K562 (cell line): ENCODE measurements at regions not wholly inside any gene's neighbourhood (a gene's known extent, or its start where the extent isn't known, plus 50 kb on each side); places are given as distances from the start of the nearest gene placed in this dataset.

ENCODE experiments used
- ATAC-seq: fragments of 200-7000 bp; cut with Tn5 transposase; 3 replicates; pipeline ENCODE4 v1.9.1; 2020; ENCODE audit warnings: moderate library complexity
- BruUV-seq: library from RNA; stranded (reverse); fragments of 400-500 nt; replicated peaks from 2 replicates; lab custom pipeline; 2021; lab: Mats Ljungman, UMichigan
- CTCF ChIA-PET: fragments of 300-600 bp; formaldehyde crosslinking; extraction: SDS; loops from one replicate; lab custom pipeline; 2021; ENCODE audit warnings: low intra/inter-chr PET ratio; lab: Yijun Ruan, JAX
- POLR2A ChIA-PET: fragments of 300-600, 350-650 bp; sonication (Branson Sonifier 250); formaldehyde crosslinking; extraction: SDS; loops from one replicate; lab custom pipeline; 2021; ENCODE audit warnings: antibody characterized with exemption, inconsistent platforms; lab: Yijun Ruan, JAX
- DNase-seq, 4 experiments: peaks; one replicate each; pipeline versions ENCODE4 v3.0.0 to v3.0.0-alpha.2; 2011 to 2018; ENCODE audit warnings: low spot score in 3 of 4, mixed read lengths in 3 of 4; ENCODE audit errors: extremely low read depth in 1 of 4
- FAIRE-seq: peaks from 2 replicates; lab custom pipeline; 2011; peaks lifted over from hg19 to GRCh38; lab: Jason Lieb, UNC
- H2AFZ ChIP-seq: 2 replicates; pipeline ENCODE4 v1.6.0; 2011; ENCODE audit warnings: low read depth, low read length, control low read depth, inconsistent platforms
- H3K27ac ChIP-seq: fragments of 200-600 bp; 3 replicates; pipeline ENCODE4 v1.8.0; 2011; ENCODE audit warnings: low read depth, mild to moderate bottlenecking, control low read depth, inconsistent platforms, low read length, moderate library complexity, mixed read lengths; ENCODE audit errors: extremely low read depth
- H3K27me3 ChIP-seq, 2 experiments: fragments of 300-600 bp in 1 of 2; 2 replicates in 1 of 2; 3 replicates in 1 of 2; pipeline versions ENCODE4 v1.6.0 to v1.8.0; 2011; ENCODE audit warnings: inconsistent platforms in 2 of 2, low read length in 2 of 2, mild to moderate bottlenecking in 1 of 2, mixed read lengths in 1 of 2, moderate library complexity in 1 of 2; ENCODE audit not compliant: control insufficient read depth in 2 of 2, insufficient read depth in 2 of 2
- H3K36me3 ChIP-seq: fragments of 300-600 bp; 3 replicates; pipeline ENCODE4 v1.8.0; 2011; ENCODE audit warnings: mild to moderate bottlenecking, low read length, inconsistent platforms; ENCODE audit not compliant: control insufficient read depth, insufficient read depth
- H3K4me1 ChIP-seq, 2 experiments: fragments of 200-600 bp in 1 of 2; replicated peaks in 1 of 2; 2 replicates in 1 of 2; 3 replicates in 1 of 2; pipeline versions ENCODE4 v1.5.1 to v1.8.0; 2011; ENCODE audit warnings: inconsistent platforms in 2 of 2, low read length in 2 of 2, mild to moderate bottlenecking in 1 of 2, mixed read lengths in 1 of 2, moderate library complexity in 1 of 2; ENCODE audit not compliant: control insufficient read depth in 2 of 2, insufficient read depth in 2 of 2
- H3K4me2 ChIP-seq: 2 replicates; pipeline ENCODE4 v1.6.1; 2011; ENCODE audit warnings: low read length, control low read depth, inconsistent platforms, mixed read lengths; ENCODE audit not compliant: insufficient read depth
- H3K4me3 ChIP-seq: fragments of 200-600 bp; sonication (generic), shearing (Covaris generic); 2 replicates; pipeline ENCODE4 v1.5.1; 2016; ENCODE audit warnings: control low read depth, inconsistent platforms
- H3K79me2 ChIP-seq: fragments of 200-600 bp; 3 replicates; pipeline ENCODE4 v1.8.0; 2011; ENCODE audit warnings: low read length, inconsistent platforms; ENCODE audit not compliant: control insufficient read depth, insufficient read depth
- H3K9ac ChIP-seq, 2 experiments: 2 replicates each; pipeline versions ENCODE4 v1.6.0 to v1.6.1; 2011; ENCODE audit warnings: low read depth in 2 of 2, low read length in 2 of 2, control low read depth in 1 of 2, inconsistent platforms in 1 of 2, mild to moderate bottlenecking in 1 of 2, mixed read lengths in 1 of 2; ENCODE audit not compliant: insufficient read depth in 1 of 2
- H3K9me1 ChIP-seq: one replicate; pipeline ENCODE4 v1.6.0; 2011; ENCODE audit warnings: inconsistent platforms, mild to moderate bottlenecking, low read length, moderate library complexity; ENCODE audit not compliant: control insufficient read depth, insufficient read depth
- H3K9me3 ChIP-seq: replicated peaks from 2 replicates; pipeline ENCODE4 v1.5.1; 2011; ENCODE audit warnings: low read depth, low read length, inconsistent platforms; ENCODE audit not compliant: control insufficient read depth, insufficient read depth
- H4K20me1 ChIP-seq: replicated peaks from 2 replicates; pipeline ENCODE4 v1.6.1; 2011; ENCODE audit warnings: low read length, inconsistent platforms, mixed read lengths; ENCODE audit not compliant: control insufficient read depth, insufficient read depth
- CHCHD3 ChIP-seq: fragments of 250-450 bp; sonication (Bioruptor Pico); IDR thresholded peaks from 2 replicates; pipeline ENCODE4 v2.1.2; 2022; ENCODE audit warnings: mild to moderate bottlenecking
- CSDE1 ChIP-seq, 2 experiments: fragments of 450-650 bp; IDR thresholded peaks; 2 replicates each; pipeline ENCODE4 v1.6.1; 2016; ENCODE audit warnings: mild to moderate bottlenecking in 1 of 2
- FUS ChIP-seq: fragments of 200-400 bp; formaldehyde crosslinking; optimal IDR thresholded peaks from 2 replicates; pipeline ENCODE3; 2017; ENCODE audit warnings: low read depth, low read length
- GATAD2B ChIP-seq: fragments of 450-650 bp; IDR thresholded peaks from 2 replicates; pipeline ENCODE4 v1.6.1; 2017; ENCODE audit warnings: mild to moderate bottlenecking, borderline replicate concordance
- HBP1 ChIP-seq: fragments of 450-650 bp; formaldehyde crosslinking; IDR thresholded peaks from 2 replicates; pipeline ENCODE4 v1.4.0; 2022; ENCODE audit warnings: missing genetic modification characterization
- LCOR ChIP-seq: sonication (generic); formaldehyde crosslinking; IDR thresholded peaks from 2 replicates; pipeline ENCODE4 v1.8.0; 2022; ENCODE audit warnings: mild to moderate bottlenecking, missing genetic modification reagents
- MEIS2 ChIP-seq: fragments of 450-650 bp; IDR thresholded peaks from 2 replicates; pipeline ENCODE4 v1.6.1; 2014; ENCODE audit warnings: mild to moderate bottlenecking; ENCODE audit not compliant: partially characterized antibody
- PHB ChIP-seq: fragments of 250-450 bp; sonication (Bioruptor Pico); IDR thresholded peaks from 2 replicates; pipeline ENCODE4 v1.5.0; 2021
- PURB ChIP-seq: sonication (generic); formaldehyde crosslinking; IDR thresholded peaks from 2 replicates; pipeline ENCODE4 v1.9.0; 2021; ENCODE audit warnings: low read depth, mild to moderate bottlenecking, missing genetic modification reagents
- RBM34 ChIP-seq: fragments of 200-400 bp; formaldehyde crosslinking; IDR thresholded peaks from 2 replicates; pipeline ENCODE4 v1.6.1; 2018; ENCODE audit warnings: low read length, borderline replicate concordance; ENCODE audit not compliant: insufficient read depth
- RHOXF2B ChIP-seq: fragments of 250-450 bp; sonication (Bioruptor Pico); conservative IDR thresholded peaks from 2 replicates; pipeline ENCODE4 v1.5.1; 2021
- TRIM25 ChIP-seq: fragments of 450-650 bp; IDR thresholded peaks from 2 replicates; pipeline ENCODE4 v1.7.0; 2016; ENCODE audit warnings: borderline replicate concordance
- ZBTB7A ChIP-seq: IDR thresholded peaks from 2 replicates; pipeline ENCODE4 v1.6.1; 2011; ENCODE audit warnings: low read depth, mild to moderate bottlenecking, low read length, moderate library complexity, borderline replicate concordance; ENCODE audit not compliant: control insufficient read depth
- ZC3H4 ChIP-seq: sonication (generic); formaldehyde crosslinking; IDR thresholded peaks from 2 replicates; pipeline ENCODE4 v1.9.0; 2021; ENCODE audit warnings: missing genetic modification reagents, borderline replicate concordance
- ZNF224 ChIP-seq: sonication (generic); formaldehyde crosslinking; IDR thresholded peaks from 2 replicates; pipeline ENCODE4 v1.8.0; 2022; ENCODE audit warnings: mild to moderate bottlenecking, missing genetic modification reagents
- ZNF311 ChIP-seq: fragments of 250-450 bp; sonication (Bioruptor Pico); IDR thresholded peaks from 2 replicates; pipeline ENCODE4 v1.4.0; 2020; ENCODE audit warnings: mild to moderate bottlenecking, moderate library complexity
- WGBS: fragments of 100-300 bp; shearing (Covaris generic); methylation state at CpG from one replicate; pipeline ENCODE4 v1.1.6; 2016; ENCODE audit warnings: low coverage, mixed read lengths; ENCODE audit not compliant: insufficient coverage; ENCODE audit errors: missing lambda C conversion rate; 5-methylcytosine and 5-hydroxymethylcytosine counted together
- in situ Hi-C: fragments of 300-500 bp; cut with MboI; formaldehyde crosslinking; loops from 4 replicates; pipeline ENCODE4 v1.15.0; 2018; ENCODE audit warnings: inconsistent platforms, mixed read lengths
- intact Hi-C: fragments of 100-400 bp; cut with micrococcal nuclease; formaldehyde crosslinking; loops from 2 replicates; pipeline ENCODE4 v1.14.2; 2022

GRCh38 chr11:44467931-44468330 lies 97.5 kb upstream of the CD82 start (continued):
- TF ChIP-seq RBM34: no peak
- TF ChIP-seq ZBTB7A: no peak
- no peak for TF ChIP-seq FUS

GRCh38 chr11:44468345-44468988 lies 97.0 kb upstream of the CD82 start:
- Histone ChIP-seq H4K20me1 (no peaks in the 10 kb centered on the region), H3K9me3 (peaks cover 4% of the 10 kb centered on the region), H3K4me1 (no peaks in the 10 kb centered on the region), H2AFZ (no peak overlapping the region), H3K4me2 (no peak overlapping the region), H3K36me3 (no peaks in the 10 kb centered on the region), H3K79me2 (no peaks in the 10 kb centered on the region), H3K9me1 (no peaks in the 10 kb centered on the region), H3K9ac (no peak overlapping the region), H3K4me3 (no peak overlapping the region), H3K27ac (no peak overlapping the region), H3K27me3 (peaks cover 8 to 51% of the 10 kb centered on the region in 2 experiments)
- DNase-seq: no peak
- no peak for FAIRE-seq
- intact Hi-C loops: no loop called here
- WGBS: 0% methylated on average over 1 of the region's 1 CpG
- no TSS peak for BruUV-seq
- TF ChIP-seq GATAD2B: no peak
- no peak for TF ChIP-seq PHB (CRISPR knock-in tag)
- TF ChIP-seq HBP1 (CRISPR knock-in tag): no peak
- no peak for TF ChIP-seq RHOXF2B
- TF ChIP-seq ZNF224 (CRISPR knock-in tag): no peak
- TF ChIP-seq ZC3H4 (CRISPR knock-in tag): no peak
- TF ChIP-seq MEIS2: no peak
- TF ChIP-seq CSDE1 (IDR thresholded peaks at IDR 0.05): no peak
- no peak for TF ChIP-seq TRIM25
- no peak for TF ChIP-seq RBM34
- TF ChIP-seq PURB (CRISPR knock-in tag): no peak
- no peak for TF ChIP-seq ZNF311 (CRISPR knock-in tag)
- no peak for TF ChIP-seq CHCHD3 (CRISPR knock-in tag)
- TF ChIP-seq LCOR: no peak
- in situ Hi-C loops: no loop called here
- ChIA-PET POLR2A (interaction anchor here (0.5 to 0.8 kb wide), 2 partner anchors 10 to 791 kb away, joined by 3 to 4 read pairs; no protein-coding TSS in a partner anchor), CTCF (no interaction called here)
- ATAC-seq: no peak
